OCI-LY7 (cell line): ENCODE measurements at regions not wholly inside any gene's neighbourhood (a gene's known extent, or its start where the extent isn't known, plus 50 kb on each side); places are given as distances from the start of the nearest gene placed in this dataset.

Experiments used
- BruUV-seq: library from RNA; stranded (reverse); fragments of 400-500 nt; replicated peaks from 2 replicates; lab custom pipeline; 2021; lab: Mats Ljungman, UMichigan
- CTCF ChIA-PET: fragments of 300-600 bp; sonication (Branson Sonifier 250); formaldehyde crosslinking; loops from one replicate; lab custom pipeline; 2022; ENCODE audit warnings: antibody characterized with exemption; ENCODE audit not compliant: unreplicated experiment; lab: Charles Lee
- POLR2A ChIA-PET: fragments of 300-600 bp; sonication (Branson Sonifier 250); formaldehyde crosslinking; loops from one replicate; lab custom pipeline; 2022; ENCODE audit warnings: antibody characterized with exemption; lab: Charles Lee
- DNase-seq: peaks from one replicate; pipeline ENCODE4 v3.0.0-alpha.2; 2015; ENCODE audit warnings: low spot score
- H2AFZ ChIP-seq: fragments of 200-600 bp; sonication (generic), shearing (Covaris generic); 2 replicates; pipeline ENCODE4 v1.6.1; 2014; ENCODE audit warnings: mild to moderate bottlenecking, antibody characterized with exemption, low read length, moderate library complexity
- H3K27ac ChIP-seq: fragments of 200-600 bp; sonication (generic); 2 replicates; pipeline ENCODE4 v1.5.1; 2014; ENCODE audit warnings: mixed run types, low read depth, mild to moderate bottlenecking, moderate library complexity, low read length, inconsistent platforms; ENCODE audit not compliant: poor library complexity, severe bottlenecking
- H3K36me3 ChIP-seq: fragments of 200-600 bp; sonication (generic); 2 replicates; pipeline ENCODE4 v1.6.1; 2014; ENCODE audit warnings: mild to moderate bottlenecking, antibody characterized with exemption, low read length, moderate library complexity, mixed read lengths; ENCODE audit not compliant: insufficient read depth
- H3K4me1 ChIP-seq: fragments of 200-600 bp; sonication (generic); 2 replicates; pipeline ENCODE4 v1.5.1; 2014; ENCODE audit warnings: mild to moderate bottlenecking, low read length; ENCODE audit not compliant: insufficient read depth, poor library complexity, severe bottlenecking
- H3K4me2 ChIP-seq: fragments of 200-600 bp; sonication (generic); 2 replicates; pipeline ENCODE4 v1.6.1; 2014; ENCODE audit warnings: mild to moderate bottlenecking, low read length
- H3K4me3 ChIP-seq: fragments of 200-600 bp; sonication (generic); 2 replicates; pipeline ENCODE4 v1.5.1; 2014; ENCODE audit warnings: mild to moderate bottlenecking, low read depth, low read length; ENCODE audit not compliant: poor library complexity, severe bottlenecking
- H3K79me2 ChIP-seq: fragments of 200-600 bp; sonication (generic); 2 replicates; pipeline ENCODE4 v1.6.1; 2016; ENCODE audit warnings: low read depth, mild to moderate bottlenecking, low read length, moderate library complexity, mixed read lengths; ENCODE audit not compliant: insufficient read depth
- H3K9me2 ChIP-seq: fragments of 200-600 bp; sonication (generic); 2 replicates; pipeline ENCODE4 v1.6.1; 2016; ENCODE audit warnings: mild to moderate bottlenecking, low read length, mixed read lengths; ENCODE audit not compliant: insufficient read depth
- H3K9me3 ChIP-seq: fragments of 200-600 bp; sonication (generic); 2 replicates; pipeline ENCODE4 v1.6.1; 2014; ENCODE audit warnings: mild to moderate bottlenecking, mixed run types, low read length, mixed read lengths
- H4K20me1 ChIP-seq: fragments of 200-600 bp; sonication (generic); 2 replicates; pipeline ENCODE4 v1.6.1; 2014; ENCODE audit warnings: mild to moderate bottlenecking, antibody characterized with exemption, low read length, moderate library complexity, mixed read lengths; ENCODE audit not compliant: insufficient read depth
- CTCF ChIP-seq: fragments of 200-600 bp; sonication (generic); conservative IDR thresholded peaks from 2 replicates; pipeline ENCODE4 v1.5.1; 2014; ENCODE audit warnings: mild to moderate bottlenecking, antibody characterized with exemption, low read length, moderate library complexity, mixed read lengths
- EZH2phosphoT487 ChIP-seq: fragments of 200-600 bp; sonication (generic); IDR thresholded peaks from 2 replicates; pipeline ENCODE4 v1.6.1; 2018; ENCODE audit warnings: low read depth, borderline replicate concordance, mild to moderate bottlenecking, mixed run types, antibody characterized with exemption, low read length, moderate library complexity, mixed read lengths
- intact Hi-C: fragments of 100-400 bp; cut with micrococcal nuclease; formaldehyde crosslinking; loops from one replicate; pipeline ENCODE4 v1.10.0; 2022; ENCODE audit not compliant: unreplicated experiment

DNA sequence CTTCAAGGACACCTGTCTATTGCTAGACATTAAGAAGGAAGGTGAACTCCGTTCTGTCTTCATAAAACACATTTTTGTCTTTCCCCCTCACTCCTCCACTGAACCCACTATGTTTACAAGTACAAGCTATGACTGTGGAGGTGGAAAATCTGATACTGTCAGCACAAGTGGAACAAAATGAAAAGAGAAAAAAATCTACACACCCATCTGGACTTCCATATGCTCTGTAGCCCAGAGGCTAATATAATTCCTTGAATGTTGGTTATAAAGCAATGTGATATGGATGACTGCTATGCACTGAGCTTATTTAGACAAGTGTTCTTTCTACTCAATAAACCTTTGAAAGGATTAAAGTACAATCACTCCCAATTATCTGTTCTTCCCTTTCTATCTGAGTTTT is 713.5 kb downstream of the DIAPH3 start:
- Histone ChIP-seq H4K20me1 (no peaks in the 10 kb centered on the region), H3K79me2 (no peaks in the 10 kb centered on the region), H3K9me3 (no peaks in the 10 kb centered on the region), H3K4me2 (no peak overlapping the region), H2AFZ (no peak overlapping the region), H3K36me3 (no peaks in the 10 kb centered on the region), H3K4me3 (no peak overlapping the region), H3K9me2 (no peaks in the 10 kb centered on the region), H3K27ac (no peak overlapping the region), H3K4me1 (no peaks in the 10 kb centered on the region)
- POLR2A ChIA-PET, result interaction anchor here (0.8 kb wide), 1 partner anchor 411 kb away, joined by 4 read pairs; no protein-coding TSS in a partner anchor
- CTCF ChIA-PET, result no interaction called here
- intact Hi-C loops, result no loop called here
- no TSS peak for BruUV-seq
- TF ChIP-seq CTCF, result no peak
- TF ChIP-seq EZH2phosphoT487, result no peak
- no peak for DNase-seq

GRCh38 chr13:59451236-59451635 is 712.5 kb downstream of the DIAPH3 start:
- Histone ChIP-seq H4K20me1 (no peaks in the 10 kb centered on the region), H3K4me2 (no peak overlapping the region), H3K27ac (no peak overlapping the region), H3K9me3 (no peaks in the 10 kb centered on the region), H3K4me1 (no peaks in the 10 kb centered on the region), H3K79me2 (no peaks in the 10 kb centered on the region), H3K36me3 (no peaks in the 10 kb centered on the region), H2AFZ (no peak overlapping the region), H3K4me3 (no peak overlapping the region), H3K9me2 (no peaks in the 10 kb centered on the region)
- CTCF ChIA-PET, result no interaction called here
- no peak for DNase-seq
- no TSS peak for BruUV-seq
- POLR2A ChIA-PET, result interaction anchor here (0.6 to 1.1 kb wide), 2 partner anchors 9 to 141 kb away, joined by 4 to 8 read pairs; no protein-coding TSS in a partner anchor
- intact Hi-C loops, result no loop called here
- TF ChIP-seq EZH2phosphoT487 (no peak), CTCF (no peak)

DNA sequence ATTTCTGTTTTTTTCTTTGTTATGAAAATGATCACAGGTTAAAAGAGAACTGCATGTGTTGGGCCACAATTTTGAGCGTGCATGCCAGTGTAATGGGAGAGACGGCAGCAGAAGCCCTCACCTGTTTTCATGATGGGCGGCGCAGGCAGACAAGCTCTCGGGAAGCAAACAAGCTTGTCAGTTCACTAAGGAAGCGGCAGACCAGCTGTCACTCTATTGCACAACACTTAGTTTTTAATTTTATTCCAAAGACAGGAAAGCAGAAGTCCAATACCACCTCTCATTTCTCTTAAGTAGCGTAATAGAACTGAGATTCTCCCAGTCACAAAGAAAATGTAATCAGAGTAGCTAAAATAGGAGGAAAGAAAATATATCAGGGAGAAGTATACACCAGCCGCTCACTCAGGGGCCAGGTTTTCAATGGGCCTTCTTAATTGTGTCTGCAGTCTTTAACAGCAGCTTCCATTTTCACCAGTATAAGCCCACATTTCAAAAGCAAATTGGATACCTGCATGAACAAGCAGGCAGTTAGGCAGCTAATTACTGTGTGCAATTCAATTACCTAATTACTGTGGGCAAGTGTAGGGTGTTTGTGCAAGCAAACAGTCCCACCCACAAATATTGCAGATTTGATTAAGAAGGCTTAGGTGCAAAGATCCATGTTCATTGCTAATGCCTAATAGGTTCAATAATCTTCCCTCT is 711.4 kb downstream of the DIAPH3 start:
- intact Hi-C loops, result no loop called here
- Histone ChIP-seq H3K79me2 (no peaks in the 10 kb centered on the region), H4K20me1 (no peaks in the 10 kb centered on the region), H3K4me2 (no peak overlapping the region), H3K4me1 (no peaks in the 10 kb centered on the region), H3K27ac (no peak overlapping the region), H3K36me3 (no peaks in the 10 kb centered on the region), H2AFZ (no peak overlapping the region), H3K4me3 (no peak overlapping the region), H3K9me3 (no peaks in the 10 kb centered on the region), H3K9me2 (no peaks in the 10 kb centered on the region)
- ChIA-PET CTCF (no interaction called here), POLR2A (interaction anchor here (0.5 to 1.1 kb wide), 2 partner anchors 10 to 46 kb away, joined by 3 to 4 read pairs; no protein-coding TSS in a partner anchor)
- no peak for TF ChIP-seq EZH2phosphoT487
- no peak for TF ChIP-seq CTCF
- DNase-seq, result no peak
- BruUV-seq, result no TSS peak
